Right hindlimb (tissue), 1 donor: ENCODE measurements at regions not wholly inside any gene's neighbourhood (a gene's known extent, or its start where the extent isn't known, plus 50 kb on each side); places are given as distances from the start of the nearest gene placed in this dataset.
"Not testable (repeated sequence)": the region's sequence is repeated elsewhere in the genome, so short reads cannot be mapped to it uniquely, and the experiment has no call there.

Experiments
- DNase-seq: peaks from one replicate; pipeline ENCODE4 v3.0.0-alpha.2; 2018

GRCh38 chr4:4663028-4663427 lies 121.2 kb upstream of the STX18 start:
- DNase-seq, result no peak

GRCh38 chr4:4662230-4662629 lies 120.4 kb upstream of the STX18 start:
- DNase-seq, result no peak

GRCh38 chr4:4659871-4660651 lies 118.2 kb upstream of the STX18 start:
- DNase-seq, result no peak

- no peak for DNase-seq
These were observed 116.2 kb upstream of the STX18 start for GRCh38 chr4:4658052-4658451.

- DNase-seq, result no peak
These were observed 115.1 kb upstream of the STX18 start for GRCh38 chr4:4656977-4657376.

- DNase-seq, result no peak
These were observed 114.1 kb upstream of the STX18 start for GRCh38 chr4:4655901-4656300.

- no peak for DNase-seq
These were observed 113.2 kb upstream of the STX18 start for GRCh38 chr4:4655011-4655410.

- no peak for DNase-seq
These were observed 110.2 kb upstream of the STX18 start for GRCh38 chr4:4651811-4652755.

- DNase-seq, result no peak
These were observed 105.2 kb upstream of the STX18 start for GRCh38 chr4:4647041-4647440.

- DNase-seq, result no peak
These were observed 103.9 kb upstream of the STX18 start for GRCh38 chr4:4645743-4646142.

- not testable (repeated sequence) for DNase-seq
These were observed 102.4 kb upstream of the STX18 start for GRCh38 chr4:4644277-4644676.

- DNase-seq, result not testable (repeated sequence)
These were observed 101.9 kb upstream of the STX18 start for GRCh38 chr4:4643743-4644142.

GRCh38 chr4:4643306-4643705 lies 101.5 kb upstream of the STX18 start:
- DNase-seq, result no peak

GRCh38 chr4:4642496-4643000 lies 100.7 kb upstream of the STX18 start:
- DNase-seq, result no peak

- no peak for DNase-seq
These were observed 100.0 kb upstream of the STX18 start for GRCh38 chr4:4641661-4642495.

GRCh38 chr4:4641254-4641653 lies 99.4 kb upstream of the STX18 start:
- DNase-seq, result no peak

- DNase-seq, result no peak
These were observed 98.8 kb upstream of the STX18 start for GRCh38 chr4:4640692-4641091.

- DNase-seq, result no peak
These were observed 97.5 kb upstream of the STX18 start for GRCh38 chr4:4639370-4639769.

- DNase-seq, result no peak
These were observed 95.9 kb upstream of the STX18 start for GRCh38 chr4:4637710-4638109.

GRCh38 chr4:4633431-4633830 lies 91.6 kb upstream of the STX18 start:
- DNase-seq, result no peak

GRCh38 chr4:4631150-4631549 lies 89.3 kb upstream of the STX18 start:
- DNase-seq, result no peak

- DNase-seq, result no peak
These were observed 86.1 kb upstream of the STX18 start for GRCh38 chr4:4627906-4628305.

GRCh38 chr4:4627111-4627510 lies 85.3 kb upstream of the STX18 start:
- no peak for DNase-seq
